Stomach (tissue), 8 donors: ENCODE measurements at regions not wholly inside any gene's neighbourhood (a gene's known extent, or its start where the extent isn't known, plus 50 kb on each side); places are given as distances from the start of the nearest gene placed in this dataset.
A peak's percentile ranks its signal among the peaks of the same experiment; 100 is the strongest.
"Not testable (repeated sequence)": the region's sequence is repeated elsewhere in the genome, so short reads cannot be mapped to it uniquely, and the experiment has no call there.

ENCODE experiments used
- DNase-seq, 2 donors: peaks; one replicate each; pipeline versions ENCODE4 v3.0.0 to v3.0.0-alpha.2; 2013 to 2019
- H3K27ac ChIP-seq, 5 donors: fragments of 200-600 bp in 4 of 5; sonication (generic) in 4 of 5; one replicate each; pipeline ENCODE4 v1.5.1; 2013 to 2019; ENCODE audit warnings: mild to moderate bottlenecking in 1 of 5, moderate library complexity in 1 of 5
- H3K27me3 ChIP-seq, 3 donors: fragments of 200-600 bp; sonication (generic); one replicate each; pipeline ENCODE4 v1.5.1; 2017 to 2019; ENCODE audit warnings: mixed run types in 1 of 3
- H3K36me3 ChIP-seq, 4 donors: fragments of 200-600 bp; sonication (generic); 1 replicate in 3 of 4; 2 replicates in 1 of 4; pipeline ENCODE4 v1.5.1; 2016 to 2019
- H3K4me1 ChIP-seq, 4 donors: fragments of 200-600 bp; sonication (generic); one replicate each; pipeline ENCODE4 v1.5.1; 2016 to 2019
- H3K4me3 ChIP-seq, 4 donors: fragments of 200-600 bp; sonication (generic) in 3 of 4; one replicate each; pipeline ENCODE4 v1.5.1; 2016 to 2019; ENCODE audit warnings: mild to moderate bottlenecking in 1 of 4
- H3K9me3 ChIP-seq, 4 donors: fragments of 200-600 bp; sonication (generic); one replicate each; pipeline ENCODE4 v1.5.1; 2016 to 2019
- EP300 ChIP-seq: sonication (generic); formaldehyde crosslinking; IDR thresholded peaks from one replicate; pipeline ENCODE4 v1.6.1; 2017; ENCODE audit warnings: antibody characterized with exemption
- POLR2A ChIP-seq, 4 donors: fragments of 450-650 bp; IDR thresholded peaks; one replicate each; pipeline ENCODE4 v1.6.1; 2016; ENCODE audit warnings: antibody characterized with exemption in 4 of 4, control low read depth in 2 of 4, mild to moderate bottlenecking in 1 of 4, moderate library complexity in 1 of 4
- POLR2AphosphoS5 ChIP-seq, 3 donors: sonication (generic); formaldehyde crosslinking; IDR thresholded peaks; one replicate each; pipeline ENCODE4 v1.6.1; 2016; ENCODE audit warnings: antibody characterized with exemption in 3 of 3
- WGBS, 5 donors: extraction: QIAGEN DNeasy Blood & Tissue Kit in 3 of 5; methylation state at CpG; one replicate each; pipeline versions ENCODE4 v1.1.5 to v1.1.7; 2013 to 2018; 5-methylcytosine and 5-hydroxymethylcytosine counted together
- intact Hi-C: fragments of 100-400 bp; cut with DNase I; formaldehyde crosslinking; loops from one replicate; pipeline ENCODE4 v1.15.1; 2023; ENCODE audit warnings: low total_unique reads
- TF ChIP-seq, protein P1 (sequence below), 7 experiments: fragments of 450-650 bp in 4 of 7; fragments of 200-600 bp in 3 of 7; sonication (generic) in 3 of 7; IDR thresholded peaks; one replicate each; pipeline ENCODE4 v1.5.1; 2016 to 2019; ENCODE audit warnings: antibody characterized with exemption in 7 of 7, control low read depth in 2 of 7, mild to moderate bottlenecking in 1 of 7
- donor health status: healthy with polysubstance abuse.
- donor health status: Bipolar disorder and iron deficiency.
- donor health status: healthy.

DNA sequence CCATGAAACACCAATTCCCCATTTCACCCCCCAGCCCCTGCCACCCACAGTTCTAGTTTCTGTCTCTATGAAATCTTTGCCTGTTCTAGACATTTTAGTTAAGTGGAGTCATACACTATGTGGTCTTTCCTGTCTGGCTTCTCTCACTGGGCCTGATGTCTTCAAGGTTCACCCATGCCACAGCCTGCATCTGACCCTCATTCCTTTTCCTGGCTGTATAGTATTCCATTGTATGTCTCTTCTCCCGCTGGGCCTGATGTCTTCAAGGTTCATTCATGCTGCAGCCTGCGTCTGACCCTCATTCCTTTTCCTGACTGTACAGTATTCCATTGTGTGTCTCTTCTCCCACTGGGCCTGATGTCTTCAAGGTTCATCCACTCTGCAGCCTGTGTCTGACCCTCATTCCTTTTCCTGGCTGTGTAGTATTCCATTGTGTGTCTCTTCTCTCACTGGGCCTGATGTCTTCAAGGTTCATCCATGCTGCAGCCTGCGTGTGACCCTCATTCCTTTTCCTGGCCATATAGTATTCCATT is 191.7 kb downstream of the CRLF2 start:
- no peak for TF ChIP-seq POLR2AphosphoS5 (IDR thresholded peaks at IDR 0.05)
- TF ChIP-seq EP300, result no peak
- 90 to 99% (median 97%) methylated on average over 3 of the region's 3 CpGs for WGBS, 5 donors
- Histone ChIP-seq H3K36me3 (no peaks in the 10 kb centered on the region), H3K27ac (no peak overlapping the region), H3K4me3 (no peak overlapping the region), H3K4me1 (no peaks in the 10 kb centered on the region), H3K27me3 (no peaks in the 10 kb centered on the region), H3K9me3 (peaks cover 20 to 82% (median 28%) of the 10 kb centered on the region in 4 donors)
- intact Hi-C loops, result no loop called here
- no peak for DNase-seq

DNA sequence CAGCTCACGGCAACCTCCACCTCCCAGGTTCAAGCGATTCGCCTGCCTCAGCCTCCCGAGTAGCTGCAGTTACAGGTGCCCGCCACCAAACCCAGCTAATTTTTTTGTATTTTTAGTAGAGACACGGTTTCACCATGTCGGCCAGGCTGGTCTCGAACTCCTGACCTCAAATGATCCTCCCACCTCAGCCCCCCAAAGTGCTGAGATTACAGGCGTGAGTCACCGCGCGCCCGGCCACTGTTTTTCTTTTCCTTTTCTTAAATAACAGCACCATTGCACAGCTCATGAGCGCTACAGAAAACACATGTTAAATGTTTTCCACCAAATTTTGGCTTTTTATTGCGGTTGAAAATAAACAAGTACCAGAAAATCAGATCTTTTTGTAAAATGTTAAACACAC is 195.5 kb downstream of the CRLF2 start:
- H3K4me3 ChIP-seq, H3K27ac ChIP-seq, H3K4me1 ChIP-seq, H3K36me3 ChIP-seq, DNase-seq, H3K27me3 ChIP-seq, intact Hi-C loops: not testable (repeated sequence)
- peaks cover 16 to 64% (median 24%) of the 10 kb centered on the region in 4 donors for H3K9me3 ChIP-seq
- WGBS, 5 donors, result 87 to 91% (median 88%) methylated on average over 15 of the region's 15 CpGs

DNA sequence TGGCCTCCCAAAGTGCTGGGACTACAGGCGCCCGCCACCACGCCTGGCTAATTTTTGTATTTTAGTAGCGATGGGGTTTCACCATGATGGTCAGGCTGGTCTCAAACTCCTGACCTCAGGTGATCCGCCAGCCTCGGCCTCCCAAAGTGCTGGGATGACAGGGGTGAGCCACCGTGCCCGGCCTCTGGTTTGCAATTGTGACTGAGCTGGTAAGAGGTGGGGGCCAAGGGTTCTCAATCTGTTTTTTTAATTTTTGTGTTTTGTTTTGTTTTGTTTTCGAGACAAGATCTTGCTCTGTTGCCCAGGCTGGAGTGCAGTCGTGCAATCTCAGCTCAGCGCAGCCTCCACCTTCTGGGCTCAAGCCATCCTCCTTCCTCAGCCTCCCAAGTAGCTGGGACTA is 196.2 kb downstream of the CRLF2 start:
- H3K27ac ChIP-seq, H3K4me1 ChIP-seq, DNase-seq, H3K4me3 ChIP-seq, intact Hi-C loops, H3K27me3 ChIP-seq, H3K36me3 ChIP-seq: not testable (repeated sequence)
- WGBS, 5 donors, result 88 to 95% (median 94%) methylated on average over 11 of the region's 11 CpGs
- peaks cover 10 to 58% (median 19%) of the 10 kb centered on the region in 4 donors for H3K9me3 ChIP-seq

DNA sequence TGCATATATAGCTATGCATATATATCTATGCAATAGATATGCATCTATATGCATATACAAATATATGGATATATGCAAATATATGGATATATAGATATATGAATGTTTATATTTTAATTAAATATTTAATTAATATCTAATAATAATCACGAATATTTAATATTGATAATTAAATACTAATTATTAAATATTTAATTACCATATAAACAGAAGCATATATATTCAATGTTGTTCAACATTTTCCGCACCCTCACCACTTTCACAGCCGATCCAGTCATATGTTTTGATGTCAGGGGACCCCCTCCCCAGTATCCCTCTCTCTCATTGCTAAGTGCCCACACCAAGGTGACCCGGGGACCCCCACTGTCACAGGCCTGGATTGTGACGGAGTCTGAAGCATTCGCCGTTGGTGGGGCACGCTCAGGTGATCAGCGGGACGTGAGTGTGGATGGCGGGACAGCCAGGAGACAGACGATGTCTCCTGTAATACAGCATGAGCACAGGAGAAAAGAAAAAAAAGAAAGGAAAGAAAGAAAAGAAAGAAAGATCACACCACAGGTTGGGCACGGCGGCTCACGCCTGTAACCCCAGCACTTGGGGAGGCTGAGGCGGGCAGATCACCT is 199.7 kb downstream of the CRLF2 start:
- DNase-seq, result no peak
- 79 to 90% (median 87%) methylated on average over 16 of the region's 16 CpGs for WGBS, 5 donors
- H3K4me1 ChIP-seq, result no peaks in the 10 kb centered on the region
- H3K27me3 ChIP-seq, result no peaks in the 10 kb centered on the region
- no peak overlapping the region for H3K4me3 ChIP-seq
- H3K27ac ChIP-seq, result no peak overlapping the region
- H3K36me3 ChIP-seq, result no peaks in the 10 kb centered on the region
- intact Hi-C loops, result no loop called here
- H3K9me3 ChIP-seq, result peaks cover 0 to 41% (median 2%) of the 10 kb centered on the region in 4 donors
- TF ChIP-seq EP300 (no peak), POLR2AphosphoS5 (IDR thresholded peaks at IDR 0.05) (no peak), POLR2A (IDR thresholded peaks at IDR 0.05) (no peak)
- TF ChIP-seq, protein P1, sequence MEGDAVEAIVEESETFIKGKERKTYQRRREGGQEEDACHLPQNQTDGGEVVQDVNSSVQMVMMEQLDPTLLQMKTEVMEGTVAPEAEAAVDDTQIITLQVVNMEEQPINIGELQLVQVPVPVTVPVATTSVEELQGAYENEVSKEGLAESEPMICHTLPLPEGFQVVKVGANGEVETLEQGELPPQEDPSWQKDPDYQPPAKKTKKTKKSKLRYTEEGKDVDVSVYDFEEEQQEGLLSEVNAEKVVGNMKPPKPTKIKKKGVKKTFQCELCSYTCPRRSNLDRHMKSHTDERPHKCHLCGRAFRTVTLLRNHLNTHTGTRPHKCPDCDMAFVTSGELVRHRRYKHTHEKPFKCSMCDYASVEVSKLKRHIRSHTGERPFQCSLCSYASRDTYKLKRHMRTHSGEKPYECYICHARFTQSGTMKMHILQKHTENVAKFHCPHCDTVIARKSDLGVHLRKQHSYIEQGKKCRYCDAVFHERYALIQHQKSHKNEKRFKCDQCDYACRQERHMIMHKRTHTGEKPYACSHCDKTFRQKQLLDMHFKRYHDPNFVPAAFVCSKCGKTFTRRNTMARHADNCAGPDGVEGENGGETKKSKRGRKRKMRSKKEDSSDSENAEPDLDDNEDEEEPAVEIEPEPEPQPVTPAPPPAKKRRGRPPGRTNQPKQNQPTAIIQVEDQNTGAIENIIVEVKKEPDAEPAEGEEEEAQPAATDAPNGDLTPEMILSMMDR (IDR thresholded peaks at IDR 0.05), result no peak

DNA sequence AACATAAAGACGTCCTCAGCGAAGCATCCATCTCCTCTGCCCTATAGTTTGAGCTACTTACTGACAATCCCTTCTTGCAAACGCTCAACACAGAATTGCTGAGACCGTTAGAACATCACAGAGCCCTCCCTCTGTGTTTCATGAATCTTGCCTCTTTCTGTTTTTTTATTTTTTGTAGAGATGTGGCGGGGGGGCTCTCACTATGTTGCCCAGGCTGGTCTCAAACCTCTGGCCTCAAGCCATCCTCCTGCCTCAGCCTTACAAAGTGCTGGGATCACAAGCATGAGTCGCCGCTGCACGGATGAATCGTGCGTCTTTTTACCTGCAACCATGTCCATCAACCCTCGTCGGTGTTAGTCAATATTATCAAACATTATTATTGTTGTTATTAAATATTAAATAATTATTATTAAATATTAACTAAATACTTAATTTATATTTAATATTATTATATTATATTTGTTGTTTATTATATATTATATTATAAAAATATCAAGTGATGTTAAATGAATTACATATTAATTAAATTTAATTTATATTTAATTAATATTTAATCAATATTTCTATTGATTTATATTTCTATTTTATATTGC is 200.7 kb downstream of the CRLF2 start:
- Histone ChIP-seq H3K27ac (no peak overlapping the region), H3K4me3 (no peak overlapping the region), H3K9me3 (peaks cover 0 to 38% (median 0%) of the 10 kb centered on the region in 4 donors), H3K36me3 (no peaks in the 10 kb centered on the region), H3K27me3 (no peaks in the 10 kb centered on the region), H3K4me1 (no peaks in the 10 kb centered on the region)
- 86 to 90% (median 89%) methylated on average over 12 of the region's 12 CpGs for WGBS, 5 donors
- intact Hi-C loops, result no loop called here
- no peak for TF ChIP-seq POLR2A (IDR thresholded peaks at IDR 0.05)
- no peak for TF ChIP-seq POLR2AphosphoS5 (IDR thresholded peaks at IDR 0.05)
- TF ChIP-seq, protein P1 (IDR thresholded peaks at IDR 0.05), result no peak
- DNase-seq, result peak in 1 of 2 donors; percentile 23

DNA sequence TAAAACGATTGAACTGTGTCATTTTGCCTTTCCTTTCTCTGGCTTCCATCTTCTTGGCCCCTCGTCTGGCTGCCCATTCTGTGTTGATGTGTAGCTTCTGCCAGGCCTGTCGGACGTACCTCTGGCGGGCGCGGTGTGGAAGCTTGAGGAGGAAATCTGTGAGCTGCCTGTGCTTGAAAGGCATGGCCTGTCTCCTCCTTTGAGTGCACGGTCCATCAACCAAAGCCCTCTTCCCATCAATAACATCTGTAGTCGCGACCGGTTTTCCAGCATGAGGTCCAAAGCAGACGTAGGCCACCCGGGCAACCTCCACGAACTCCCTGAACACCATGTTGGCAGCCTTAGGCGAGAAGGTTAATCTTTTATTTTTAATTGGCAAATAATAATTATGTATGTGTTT is 202.7 kb downstream of the CRLF2 start:
- no peaks in the 10 kb centered on the region for H3K27me3 ChIP-seq
- no peak for TF ChIP-seq EP300
- TF ChIP-seq POLR2AphosphoS5 (IDR thresholded peaks at IDR 0.05), result no peak
- no peak for TF ChIP-seq POLR2A (IDR thresholded peaks at IDR 0.05)
- TF ChIP-seq, protein P1 (IDR thresholded peaks at IDR 0.05), result no peak
- H3K9me3 ChIP-seq, result peaks cover 0 to 35% (median 0%) of the 10 kb centered on the region in 4 donors
- WGBS, 5 donors, result 87 to 91% (median 90%) methylated on average over 15 of the region's 15 CpGs
- H3K4me3 ChIP-seq, result no peak overlapping the region
- intact Hi-C loops, result no loop called here
- H3K27ac ChIP-seq, result no peak overlapping the region
- no peaks in the 10 kb centered on the region for H3K36me3 ChIP-seq
- DNase-seq, result no peak
- H3K4me1 ChIP-seq, result no peaks in the 10 kb centered on the region
